ENCODE measurements at regions not wholly inside any gene's neighbourhood (a gene's known extent, or its start where the extent isn't known, plus 50 kb on each side); places are given as distances from the start of the nearest gene placed in this dataset.

GRCh38 chr17:74076446-74076845 lies 127.0 kb upstream of the RPL38 start:
- in situ Hi-C loops (cut with HindIII; ENCODE audit: low pct_unique_long_range_greater_than_20kb, low sequenced_read_pairs), result no loop called here
- CTCF ChIA-PET, result no interaction called here
- H3K27ac ChIP-seq (ENCODE audit: low read length), result no peak overlapping the region
- H3K4me3 ChIP-seq (ENCODE audit: low read depth in 2 of 2, low read length in 2 of 2), result no peak overlapping the region
- POLR2A ChIA-PET, result no interaction called here
- peaks cover under 1% of the 10 kb centered on the region; the same call in 1 of the 2 replicates for H3K27me3 ChIP-seq (ENCODE audit: control insufficient read depth, insufficient read depth, low read length)
- TF ChIP-seq POLR2AphosphoS5 (IDR thresholded peaks at IDR 0.05; ENCODE audit: low read depth, low read length) (no peak), TCF7L2 (IDR thresholded peaks at IDR 0.05; ENCODE audit: low read depth, low read length) (no peak), CTCF (IDR thresholded peaks at IDR 0.05) (no peak), SIN3A (IDR thresholded peaks at IDR 0.05; ENCODE audit: borderline replicate concordance, insufficient read depth, low read depth, low read length) (no peak)
- TF ChIP-seq, protein P1, sequence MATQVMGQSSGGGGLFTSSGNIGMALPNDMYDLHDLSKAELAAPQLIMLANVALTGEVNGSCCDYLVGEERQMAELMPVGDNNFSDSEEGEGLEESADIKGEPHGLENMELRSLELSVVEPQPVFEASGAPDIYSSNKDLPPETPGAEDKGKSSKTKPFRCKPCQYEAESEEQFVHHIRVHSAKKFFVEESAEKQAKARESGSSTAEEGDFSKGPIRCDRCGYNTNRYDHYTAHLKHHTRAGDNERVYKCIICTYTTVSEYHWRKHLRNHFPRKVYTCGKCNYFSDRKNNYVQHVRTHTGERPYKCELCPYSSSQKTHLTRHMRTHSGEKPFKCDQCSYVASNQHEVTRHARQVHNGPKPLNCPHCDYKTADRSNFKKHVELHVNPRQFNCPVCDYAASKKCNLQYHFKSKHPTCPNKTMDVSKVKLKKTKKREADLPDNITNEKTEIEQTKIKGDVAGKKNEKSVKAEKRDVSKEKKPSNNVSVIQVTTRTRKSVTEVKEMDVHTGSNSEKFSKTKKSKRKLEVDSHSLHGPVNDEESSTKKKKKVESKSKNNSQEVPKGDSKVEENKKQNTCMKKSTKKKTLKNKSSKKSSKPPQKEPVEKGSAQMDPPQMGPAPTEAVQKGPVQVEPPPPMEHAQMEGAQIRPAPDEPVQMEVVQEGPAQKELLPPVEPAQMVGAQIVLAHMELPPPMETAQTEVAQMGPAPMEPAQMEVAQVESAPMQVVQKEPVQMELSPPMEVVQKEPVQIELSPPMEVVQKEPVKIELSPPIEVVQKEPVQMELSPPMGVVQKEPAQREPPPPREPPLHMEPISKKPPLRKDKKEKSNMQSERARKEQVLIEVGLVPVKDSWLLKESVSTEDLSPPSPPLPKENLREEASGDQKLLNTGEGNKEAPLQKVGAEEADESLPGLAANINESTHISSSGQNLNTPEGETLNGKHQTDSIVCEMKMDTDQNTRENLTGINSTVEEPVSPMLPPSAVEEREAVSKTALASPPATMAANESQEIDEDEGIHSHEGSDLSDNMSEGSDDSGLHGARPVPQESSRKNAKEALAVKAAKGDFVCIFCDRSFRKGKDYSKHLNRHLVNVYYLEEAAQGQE (IDR thresholded peaks at IDR 0.05; ENCODE audit: insufficient read depth in 1 of 2, low read depth in 2 of 2, low read length in 1 of 2), result no peak
- ATAC-seq (no peak), DNase-seq (ENCODE audit: low read depth, low spot score) (no peak)
- no peaks in the 10 kb centered on the region for H3K36me3 ChIP-seq (ENCODE audit: control insufficient read depth, insufficient read depth, low read length)
- intact Hi-C loops (cut with micrococcal nuclease; ENCODE audit: unreplicated experiment), result no loop called here
- no peaks in the 10 kb centered on the region for H3K4me1 ChIP-seq (ENCODE audit: control insufficient read depth, insufficient read depth, low read length)
- no TSS peak for BruUV-seq (replicated peaks)
- no peaks in the 10 kb centered on the region; the same call in 1 of the 2 replicates for H3K9me3 ChIP-seq (ENCODE audit: control insufficient read depth, insufficient read depth, low read depth, low read length)

- Histone ChIP-seq H3K27ac (ENCODE audit: low read length) (no peak overlapping the region), H3K36me3 (ENCODE audit: control insufficient read depth, insufficient read depth, low read length) (no peaks in the 10 kb centered on the region), H3K4me1 (ENCODE audit: control insufficient read depth, insufficient read depth, low read length) (no peaks in the 10 kb centered on the region), H3K4me3 (ENCODE audit: low read depth in 2 of 2, low read length in 2 of 2) (no peak overlapping the region), H3K27me3 (ENCODE audit: control insufficient read depth, insufficient read depth, low read length) (peaks cover 7% of the 10 kb centered on the region; the same call in 1 of the 2 replicates), H3K9me3 (ENCODE audit: control insufficient read depth, insufficient read depth, low read depth, low read length) (no peaks in the 10 kb centered on the region; the same call in 1 of the 2 replicates)
- TF ChIP-seq TCF7L2 (IDR thresholded peaks at IDR 0.05; ENCODE audit: low read depth, low read length) (no peak), CTCF (IDR thresholded peaks at IDR 0.05) (no peak), SIN3A (IDR thresholded peaks at IDR 0.05; ENCODE audit: borderline replicate concordance, insufficient read depth, low read depth, low read length) (no peak), POLR2AphosphoS5 (IDR thresholded peaks at IDR 0.05; ENCODE audit: low read depth, low read length) (no peak)
- TF ChIP-seq, protein P1 (IDR thresholded peaks at IDR 0.05; ENCODE audit: insufficient read depth in 1 of 2, low read depth in 2 of 2, low read length in 1 of 2), result no peak
- ChIA-PET POLR2A (no interaction called here), CTCF (no interaction called here)
- intact Hi-C loops (cut with micrococcal nuclease; ENCODE audit: unreplicated experiment) (no loop called here), in situ Hi-C loops (cut with HindIII; ENCODE audit: low pct_unique_long_range_greater_than_20kb, low sequenced_read_pairs) (no loop called here)
- DNase-seq (ENCODE audit: low read depth, low spot score) (no peak), ATAC-seq (no peak)
- no TSS peak for BruUV-seq (replicated peaks)
Observed at GRCh38 chr17:74077231-74077630, 126.2 kb upstream of the RPL38 start.

Measured in Panc1 (cell line).